ENCODE measurements at regions not wholly inside any gene's neighbourhood (a gene's known extent, or its start where the extent isn't known, plus 50 kb on each side); places are given as distances from the start of the nearest gene placed in this dataset.

- DNase-seq (ENCODE audit: low read depth), result no peak
These were observed 103.4 kb upstream of the PROX1 start for GRCh38 chr1:213884402-213884801.

GRCh38 chr1:213884942-213885341 is 102.8 kb upstream of the PROX1 start:
- DNase-seq (ENCODE audit: low read depth), result no peak

DNA sequence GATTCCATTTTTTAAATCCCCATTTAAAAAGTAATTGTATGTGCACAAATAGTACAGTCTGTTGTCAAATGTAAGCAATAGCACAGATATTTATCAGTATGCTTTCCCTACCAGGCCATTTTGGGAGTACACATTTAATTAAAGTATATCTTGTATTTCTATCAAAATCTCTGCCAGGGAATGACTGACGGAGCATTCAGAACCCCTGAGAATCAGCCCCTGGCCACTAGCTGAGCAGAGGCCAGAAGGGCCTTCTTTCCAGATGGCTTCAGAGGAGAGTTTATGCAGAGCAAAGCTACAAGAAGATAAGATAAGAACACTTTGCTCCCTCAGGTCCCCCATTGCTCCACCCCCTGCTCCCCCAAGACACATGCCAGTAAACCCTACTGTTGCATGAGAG is 99.9 kb upstream of the PROX1 start:
- DNase-seq (ENCODE audit: low read depth), result no peak

- DNase-seq (ENCODE audit: low read depth), result no peak
These were observed 95.5 kb upstream of the PROX1 start for GRCh38 chr1:213891989-213892902.

DNA sequence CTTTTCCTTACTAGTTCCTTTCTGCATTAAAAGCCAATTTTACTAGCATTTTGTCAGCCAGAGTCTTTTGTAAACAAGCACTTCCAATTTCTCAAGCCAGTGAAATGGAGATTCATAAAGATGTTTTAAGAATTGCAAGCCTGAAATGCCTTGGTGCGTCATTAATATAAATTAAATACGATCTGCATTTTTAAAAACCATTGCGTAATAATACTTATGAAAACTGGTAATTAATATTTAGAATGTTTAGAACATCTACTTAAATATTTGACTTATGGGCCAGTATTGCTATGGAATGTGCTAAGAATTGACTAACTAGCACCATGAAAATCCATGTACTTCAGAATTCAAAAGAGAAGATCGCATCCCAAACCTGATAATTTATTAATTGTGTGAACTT is 89.1 kb upstream of the PROX1 start:
- no peak for DNase-seq (ENCODE audit: low read depth)

GRCh38 chr1:213899413-213899812 is 88.4 kb upstream of the PROX1 start:
- no peak for DNase-seq (ENCODE audit: low read depth)

DNA sequence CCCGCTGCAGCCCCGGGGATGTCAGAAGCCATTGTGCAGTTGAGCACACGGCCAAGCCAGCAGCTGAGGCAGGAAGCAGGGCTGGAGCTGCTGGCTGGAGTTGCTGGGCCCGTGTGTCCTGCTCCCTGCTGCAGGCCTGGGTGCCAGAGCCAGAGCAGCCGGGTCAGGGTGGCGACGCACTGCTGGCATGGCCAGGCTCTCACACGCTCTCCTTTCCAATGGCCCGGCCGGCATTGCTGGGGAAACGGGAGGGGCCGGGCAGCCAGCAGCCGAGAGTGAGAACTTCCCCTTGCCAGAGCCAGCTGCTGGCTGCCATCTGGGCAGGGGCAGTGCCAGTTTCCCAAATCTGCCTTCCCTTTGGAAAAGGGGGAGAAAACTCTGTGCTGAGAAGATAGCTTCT is 82.4 kb upstream of the PROX1 start:
- DNase-seq (ENCODE audit: low read depth), result no peak

DNA sequence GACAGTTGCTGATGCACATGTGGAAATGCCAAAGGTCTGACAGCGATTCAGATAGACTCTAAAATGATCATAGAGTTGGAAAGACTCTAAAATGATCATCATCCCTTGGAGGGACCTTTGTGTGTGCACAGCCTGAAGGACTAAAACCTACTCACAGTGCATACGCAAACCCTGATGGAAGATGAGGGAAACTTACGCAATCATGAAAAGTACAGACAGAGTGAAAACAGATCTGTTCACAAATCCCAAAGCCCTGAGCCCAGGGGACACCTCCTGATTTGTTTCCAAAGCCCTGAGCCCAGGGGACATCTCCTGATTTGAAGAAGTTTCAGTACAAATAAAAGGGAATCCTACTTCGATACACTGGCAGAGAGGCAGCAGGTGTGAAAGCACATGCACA is 79.3 kb upstream of the PROX1 start:
- no peak for DNase-seq (ENCODE audit: low read depth)

DNA sequence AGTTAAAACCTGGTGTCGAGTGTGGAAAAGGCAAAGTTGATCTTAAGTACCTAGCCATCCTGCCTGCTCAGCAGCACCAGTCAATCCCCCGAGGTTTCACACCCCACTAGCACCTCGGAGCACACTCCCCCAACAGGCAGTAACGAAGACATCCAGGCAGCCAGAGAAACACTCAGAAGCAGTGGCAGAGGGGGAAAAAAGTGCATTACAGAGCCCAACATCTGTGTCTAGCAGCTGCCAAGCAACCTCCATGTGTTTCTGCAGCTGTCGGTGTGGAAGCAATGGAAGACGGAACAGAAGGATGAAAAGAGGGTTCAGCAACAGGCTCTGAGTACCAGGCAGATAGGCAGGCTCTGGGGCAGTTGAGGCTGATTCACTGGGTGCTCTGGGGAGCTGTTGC is 73.4 kb upstream of the PROX1 start:
- DNase-seq (ENCODE audit: low read depth), result no peak

DNA sequence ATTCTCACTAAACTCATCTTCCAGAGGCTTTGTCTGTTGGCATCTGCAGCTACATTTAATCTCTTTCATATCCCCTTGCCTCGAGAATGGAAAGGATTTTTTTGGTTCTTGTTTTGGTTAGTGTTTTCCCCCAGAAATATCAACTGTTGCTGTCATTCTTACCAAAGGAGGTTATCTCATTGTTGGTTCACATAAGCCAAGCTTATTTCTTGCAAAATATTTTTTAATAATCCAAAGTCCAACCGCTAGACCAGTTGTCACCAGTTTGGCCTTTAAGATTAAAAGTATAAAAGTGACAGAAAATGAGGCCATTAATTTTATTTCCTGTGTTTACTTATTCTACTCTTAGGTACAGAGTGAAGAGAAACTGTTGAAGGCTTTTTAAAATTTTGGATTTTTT is 66.5 kb upstream of the PROX1 start:
- DNase-seq (ENCODE audit: low read depth), result no peak

GRCh38 chr1:213921712-213922111 is 66.1 kb upstream of the PROX1 start:
- no peak for DNase-seq (ENCODE audit: low read depth)

- no peak for DNase-seq (ENCODE audit: low read depth)
These were observed 62.1 kb upstream of the PROX1 start for GRCh38 chr1:213925531-213926182.

- no peak for DNase-seq (ENCODE audit: low read depth)
These were observed 59.9 kb upstream of the PROX1 start for GRCh38 chr1:213927846-213928245.

DNA sequence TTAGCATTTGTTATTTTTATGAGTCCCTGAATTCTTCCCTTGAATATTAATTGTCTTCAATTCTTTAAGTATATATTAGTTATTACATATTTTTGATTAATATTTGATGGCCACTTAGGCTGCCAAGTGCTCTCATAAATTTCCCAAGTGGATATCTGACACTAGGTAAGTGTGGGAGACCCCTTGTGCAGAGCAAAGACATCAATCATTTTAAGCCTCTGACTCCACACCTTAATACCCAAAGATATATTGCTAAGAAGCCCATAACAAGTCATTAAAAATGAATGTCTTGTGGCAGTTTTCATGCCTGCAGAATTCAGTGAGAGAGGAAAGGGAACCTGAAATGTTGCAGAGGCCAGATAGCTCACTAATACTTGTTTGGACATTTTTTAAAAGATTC is 58.4 kb upstream of the PROX1 start:
- DNase-seq (ENCODE audit: low read depth), result no peak

- no peak for DNase-seq (ENCODE audit: low read depth)
These were observed 55.9 kb upstream of the PROX1 start for GRCh38 chr1:213931836-213932235.

- no peak for DNase-seq (ENCODE audit: low read depth)
These were observed 54.4 kb upstream of the PROX1 start for GRCh38 chr1:213933336-213933735.

DNA sequence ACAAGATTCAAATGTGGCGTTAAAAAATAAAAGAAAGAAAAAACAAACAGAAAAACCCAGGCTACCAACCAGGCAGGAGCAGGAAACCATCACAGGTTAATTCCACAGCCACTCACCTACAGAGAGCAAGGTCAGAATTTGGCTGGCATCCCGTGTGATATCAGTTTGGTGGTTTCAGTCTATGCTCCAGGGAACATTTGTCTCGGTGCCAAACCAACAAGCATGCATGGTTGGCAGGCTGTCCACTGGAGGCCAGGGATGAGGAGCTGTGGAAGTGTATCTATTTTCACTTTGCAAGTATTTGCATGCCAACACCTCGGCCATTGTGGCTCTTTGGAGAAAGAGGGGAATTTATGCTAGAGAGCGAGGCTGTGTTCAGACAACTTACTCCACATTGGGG is 53.1 kb upstream of the PROX1 start:
- DNase-seq (ENCODE audit: low read depth), result no peak

DNA sequence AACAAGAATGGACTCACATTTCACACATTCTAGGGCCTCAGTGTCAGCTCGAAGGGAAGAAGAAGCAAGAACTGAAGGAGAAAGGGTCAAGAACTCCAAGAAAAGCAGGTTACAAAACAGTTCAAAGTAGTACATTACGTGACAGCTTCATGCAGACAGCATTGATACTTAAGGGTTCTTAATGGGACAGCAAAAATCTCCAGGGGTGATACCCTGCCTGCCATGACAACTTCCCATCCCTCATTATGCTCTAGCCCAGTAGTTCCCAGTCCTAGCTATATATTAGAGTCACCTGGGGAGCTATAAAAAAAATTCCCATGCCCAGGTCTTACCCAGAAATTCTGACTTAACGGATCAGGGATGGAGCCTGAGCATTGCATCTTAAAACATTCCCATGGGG is 51.2 kb upstream of the PROX1 start:
- DNase-seq (ENCODE audit: low read depth), result no peak
